GM12878 (cell line): ENCODE measurements at regions not wholly inside any gene's neighbourhood (a gene's known extent, or its start where the extent isn't known, plus 50 kb on each side); places are given as distances from the start of the nearest gene placed in this dataset.

Source experiments
- ATAC-seq: fragments of 200-7000 bp; cut with Tn5 transposase; 3 replicates; pipeline ENCODE4 v1.9.1; 2020; ENCODE audit warnings: mild to moderate bottlenecking, moderate library complexity
- BruUV-seq: library from RNA; stranded (reverse); fragments of 400-500 nt; replicated peaks from 2 replicates; lab custom pipeline; 2021; lab: Mats Ljungman, UMichigan
- CTCF ChIA-PET: fragments of 300-600 bp; sonication (Branson Sonifier 250); formaldehyde crosslinking; extraction: SDS; loops from one replicate; lab custom pipeline; 2021; ENCODE audit warnings: inconsistent platforms; lab: Yijun Ruan, JAX
- POLR2A ChIA-PET: fragments of 350-600 bp; formaldehyde crosslinking; extraction: SDS; loops from one replicate; lab custom pipeline; 2021; ENCODE audit warnings: inconsistent platforms; lab: Charles Lee
- RAD21 ChIA-PET: fragments of 300-600 bp; sonication (Branson Sonifier 250); formaldehyde crosslinking; loops from one replicate; lab custom pipeline; 2023; ENCODE audit warnings: antibody characterized with exemption; ENCODE audit not compliant: unreplicated experiment; lab: Charles Lee
- SMC1A ChIA-PET: fragments of 300-600 bp; sonication (Branson Sonifier 250); formaldehyde crosslinking; loops from one replicate; lab custom pipeline; 2023; ENCODE audit not compliant: unreplicated experiment, uncharacterized antibody; lab: Charles Lee
- DNase-seq: peaks from one replicate; pipeline ENCODE4 v3.0.0-alpha.2; 2011; ENCODE audit warnings: low read depth, low spot score
- FAIRE-seq: peaks from 3 replicates; lab custom pipeline; 2011; peaks lifted over from hg19 to GRCh38; lab: Jason Lieb, UNC
- H2AFZ ChIP-seq: 2 replicates; pipeline ENCODE4 v1.6.0; 2011; ENCODE audit warnings: low read depth, low read length, control low read depth; ENCODE audit not compliant: control insufficient read depth
- H3K27ac ChIP-seq: 2 replicates; pipeline ENCODE4 v1.5.1; 2011; ENCODE audit warnings: control low read depth; ENCODE audit not compliant: control insufficient read depth, insufficient read depth
- H3K27me3 ChIP-seq, 2 experiments: replicated peaks in 1 of 2; 2 replicates each; pipeline versions ENCODE4 v1.6.0 to v1.6.1; 2011; ENCODE audit warnings: low read length in 1 of 2; ENCODE audit not compliant: control insufficient read depth in 2 of 2, insufficient read depth in 2 of 2
- H3K36me3 ChIP-seq, 2 experiments: 2 replicates each; pipeline ENCODE4 v1.5.1; 2011; ENCODE audit warnings: low read length in 1 of 2; ENCODE audit not compliant: control insufficient read depth in 2 of 2, insufficient read depth in 2 of 2
- H3K4me1 ChIP-seq: 2 replicates; pipeline ENCODE4 v1.6.1; 2011; ENCODE audit warnings: mild to moderate bottlenecking, low read length, moderate library complexity, mixed read lengths; ENCODE audit not compliant: control insufficient read depth, insufficient read depth
- H3K4me2 ChIP-seq: 2 replicates; pipeline ENCODE4 v1.6.0; 2011; ENCODE audit warnings: control low read depth; ENCODE audit not compliant: control insufficient read depth, insufficient read depth
- H3K4me3 ChIP-seq: fragments of 200-600 bp; sonication (generic); 2 replicates; pipeline ENCODE4 v1.5.1; 2016
- H3K79me2 ChIP-seq: 2 replicates; pipeline ENCODE4 v1.6.0; 2011; ENCODE audit warnings: low read length; ENCODE audit not compliant: control insufficient read depth, insufficient read depth
- H3K9ac ChIP-seq: 2 replicates; pipeline ENCODE4 v1.8.0; 2011; ENCODE audit warnings: low read length, control low read depth, mixed read lengths; ENCODE audit not compliant: control insufficient read depth, insufficient read depth
- H3K9me3 ChIP-seq: replicated peaks from 3 replicates; pipeline ENCODE4 v1.5.1; 2011; ENCODE audit warnings: mild to moderate bottlenecking, low read length; ENCODE audit not compliant: control insufficient read depth, insufficient read depth
- H4K20me1 ChIP-seq: 2 replicates; pipeline ENCODE4 v1.6.0; 2011; ENCODE audit not compliant: control insufficient read depth, insufficient read depth
- ATF7 ChIP-seq: fragments of 450-650 bp; IDR thresholded peaks from 2 replicates; pipeline ENCODE4 v1.6.1; 2016; ENCODE audit warnings: low read depth, mild to moderate bottlenecking
- WGBS: methylation state at CpG from one replicate; pipeline ENCODE4 v1.1.6; 2016; ENCODE audit warnings: low lambda C conversion rate; ENCODE audit not compliant: insufficient replicate concordance, insufficient coverage; ENCODE audit errors: missing lambda C conversion rate; 5-methylcytosine and 5-hydroxymethylcytosine counted together
- in situ Hi-C: fragments of 300-500 bp; cut with MboI; formaldehyde crosslinking; loops from 9 replicates; pipeline ENCODE4 v1.14.3; 2018; ENCODE audit warnings: mixed read lengths
- intact Hi-C: fragments of 100-400 bp; cut with micrococcal nuclease; formaldehyde crosslinking; loops from one replicate; pipeline ENCODE4 v1.14.2; 2022; ENCODE audit not compliant: unreplicated experiment
- TF ChIP-seq, protein P1 (sequence below): fragments of 450-650 bp; IDR thresholded peaks from 2 replicates; pipeline ENCODE4 v1.6.1; 2017; ENCODE audit warnings: antibody characterized with exemption, mild to moderate bottlenecking, moderate library complexity
- TF ChIP-seq, protein P2 (sequence below): fragments of 450-650 bp; IDR thresholded peaks from 2 replicates; pipeline ENCODE4 v1.6.1; 2017; ENCODE audit warnings: mild to moderate bottlenecking, moderate library complexity
- TF ChIP-seq, protein P3 (sequence below): IDR thresholded peaks from 2 replicates; pipeline ENCODE4 v1.6.1; 2012; ENCODE audit warnings: low read length, inconsistent platforms

DNA sequence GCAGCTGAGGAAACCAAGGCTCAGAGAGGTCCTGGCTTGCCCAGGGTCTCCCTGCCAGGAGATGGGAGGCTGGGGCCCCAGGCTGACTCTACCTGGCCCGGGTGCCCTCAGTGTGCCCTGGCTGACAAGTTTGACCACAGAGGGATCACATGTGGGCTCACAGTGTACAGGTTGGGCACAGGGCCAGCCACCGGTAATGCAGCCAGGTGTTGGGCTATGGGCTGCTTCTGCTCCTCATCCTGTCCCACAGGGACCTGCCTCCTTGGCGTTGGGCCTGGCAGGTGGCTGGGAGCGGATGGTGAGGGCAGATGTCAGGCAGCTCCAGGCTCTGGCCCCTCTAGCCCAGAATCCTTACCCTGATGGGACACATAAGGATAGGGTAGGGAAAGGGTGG, 250.5 kb downstream of the LOXHD1 start (continued):
- TF ChIP-seq, protein P1, sequence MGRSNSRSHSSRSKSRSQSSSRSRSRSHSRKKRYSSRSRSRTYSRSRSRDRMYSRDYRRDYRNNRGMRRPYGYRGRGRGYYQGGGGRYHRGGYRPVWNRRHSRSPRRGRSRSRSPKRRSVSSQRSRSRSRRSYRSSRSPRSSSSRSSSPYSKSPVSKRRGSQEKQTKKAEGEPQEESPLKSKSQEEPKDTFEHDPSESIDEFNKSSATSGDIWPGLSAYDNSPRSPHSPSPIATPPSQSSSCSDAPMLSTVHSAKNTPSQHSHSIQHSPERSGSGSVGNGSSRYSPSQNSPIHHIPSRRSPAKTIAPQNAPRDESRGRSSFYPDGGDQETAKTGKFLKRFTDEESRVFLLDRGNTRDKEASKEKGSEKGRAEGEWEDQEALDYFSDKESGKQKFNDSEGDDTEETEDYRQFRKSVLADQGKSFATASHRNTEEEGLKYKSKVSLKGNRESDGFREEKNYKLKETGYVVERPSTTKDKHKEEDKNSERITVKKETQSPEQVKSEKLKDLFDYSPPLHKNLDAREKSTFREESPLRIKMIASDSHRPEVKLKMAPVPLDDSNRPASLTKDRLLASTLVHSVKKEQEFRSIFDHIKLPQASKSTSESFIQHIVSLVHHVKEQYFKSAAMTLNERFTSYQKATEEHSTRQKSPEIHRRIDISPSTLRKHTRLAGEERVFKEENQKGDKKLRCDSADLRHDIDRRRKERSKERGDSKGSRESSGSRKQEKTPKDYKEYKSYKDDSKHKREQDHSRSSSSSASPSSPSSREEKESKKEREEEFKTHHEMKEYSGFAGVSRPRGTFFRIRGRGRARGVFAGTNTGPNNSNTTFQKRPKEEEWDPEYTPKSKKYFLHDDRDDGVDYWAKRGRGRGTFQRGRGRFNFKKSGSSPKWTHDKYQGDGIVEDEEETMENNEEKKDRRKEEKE = no peak
- TF ChIP-seq, all 136 proteins: peak for 0

DNA sequence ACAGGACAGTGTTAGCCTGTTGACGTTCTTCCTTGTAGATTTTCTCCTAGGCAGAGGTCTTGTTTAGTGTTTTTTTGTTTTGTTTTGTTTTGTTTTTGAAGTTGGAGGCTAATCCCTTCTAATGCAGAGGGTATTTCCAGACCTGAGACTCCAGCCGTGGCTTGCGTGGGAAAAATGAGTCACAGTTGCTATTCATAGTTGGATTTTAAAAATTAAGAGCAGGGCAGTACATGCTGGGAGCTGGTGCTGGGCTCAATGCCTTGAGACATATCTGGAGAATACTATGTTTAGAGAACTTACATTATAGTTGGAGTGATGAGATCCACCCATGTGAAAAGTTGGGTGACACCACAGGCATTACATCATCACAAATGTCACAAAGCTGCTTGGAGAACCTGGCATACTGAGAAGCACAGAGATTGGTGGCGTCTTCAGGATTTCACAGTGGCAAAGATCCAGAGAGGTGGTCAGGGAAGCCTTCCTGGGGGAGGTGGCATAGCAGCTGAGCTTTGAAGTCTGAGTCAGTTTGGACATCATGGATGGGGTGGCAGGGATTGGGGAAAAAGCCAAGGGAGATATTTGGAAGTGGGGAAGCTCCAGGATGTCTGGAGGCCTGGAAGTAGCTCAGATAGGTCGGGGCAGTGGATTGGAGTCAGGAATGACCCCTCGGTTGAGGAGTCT, 249.4 kb downstream of the LOXHD1 start:
- ChIA-PET POLR2A (no interaction called here), RAD21 (no interaction called here), SMC1A (no interaction called here), CTCF (no interaction called here)
- H4K20me1 ChIP-seq = no peaks in the 10 kb centered on the region
- BruUV-seq = no TSS peak
- 22% methylated on average over 6 of the region's 6 CpGs for WGBS
- no peak overlapping the region for H3K27ac ChIP-seq
- peaks cover 5% of the 10 kb centered on the region for H3K4me1 ChIP-seq
- DNase-seq (no peak), FAIRE-seq (no peak), ATAC-seq (no peak; the same call in 2 of the 3 replicates)
- no peak overlapping the region for H2AFZ ChIP-seq
- H3K27me3 ChIP-seq = no peaks in the 10 kb centered on the region
- no peaks in the 10 kb centered on the region for H3K36me3 ChIP-seq
- intact Hi-C loops = no loop called here
- H3K4me3 ChIP-seq = no peak overlapping the region
- TF ChIP-seq, protein P2, sequence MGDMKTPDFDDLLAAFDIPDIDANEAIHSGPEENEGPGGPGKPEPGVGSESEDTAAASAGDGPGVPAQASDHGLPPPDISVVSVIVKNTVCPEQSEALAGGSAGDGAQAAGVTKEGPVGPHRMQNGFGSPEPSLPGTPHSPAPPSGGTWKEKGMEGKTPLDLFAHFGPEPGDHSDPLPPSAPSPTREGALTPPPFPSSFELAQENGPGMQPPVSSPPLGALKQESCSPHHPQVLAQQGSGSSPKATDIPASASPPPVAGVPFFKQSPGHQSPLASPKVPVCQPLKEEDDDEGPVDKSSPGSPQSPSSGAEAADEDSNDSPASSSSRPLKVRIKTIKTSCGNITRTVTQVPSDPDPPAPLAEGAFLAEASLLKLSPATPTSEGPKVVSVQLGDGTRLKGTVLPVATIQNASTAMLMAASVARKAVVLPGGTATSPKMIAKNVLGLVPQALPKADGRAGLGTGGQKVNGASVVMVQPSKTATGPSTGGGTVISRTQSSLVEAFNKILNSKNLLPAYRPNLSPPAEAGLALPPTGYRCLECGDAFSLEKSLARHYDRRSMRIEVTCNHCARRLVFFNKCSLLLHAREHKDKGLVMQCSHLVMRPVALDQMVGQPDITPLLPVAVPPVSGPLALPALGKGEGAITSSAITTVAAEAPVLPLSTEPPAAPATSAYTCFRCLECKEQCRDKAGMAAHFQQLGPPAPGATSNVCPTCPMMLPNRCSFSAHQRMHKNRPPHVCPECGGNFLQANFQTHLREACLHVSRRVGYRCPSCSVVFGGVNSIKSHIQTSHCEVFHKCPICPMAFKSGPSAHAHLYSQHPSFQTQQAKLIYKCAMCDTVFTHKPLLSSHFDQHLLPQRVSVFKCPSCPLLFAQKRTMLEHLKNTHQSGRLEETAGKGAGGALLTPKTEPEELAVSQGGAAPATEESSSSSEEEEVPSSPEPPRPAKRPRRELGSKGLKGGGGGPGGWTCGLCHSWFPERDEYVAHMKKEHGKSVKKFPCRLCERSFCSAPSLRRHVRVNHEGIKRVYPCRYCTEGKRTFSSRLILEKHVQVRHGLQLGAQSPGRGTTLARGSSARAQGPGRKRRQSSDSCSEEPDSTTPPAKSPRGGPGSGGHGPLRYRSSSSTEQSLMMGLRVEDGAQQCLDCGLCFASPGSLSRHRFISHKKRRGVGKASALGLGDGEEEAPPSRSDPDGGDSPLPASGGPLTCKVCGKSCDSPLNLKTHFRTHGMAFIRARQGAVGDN = no peak
- TF ChIP-seq ATF7 = peak; percentile 28; the same call in 1 of the 2 replicates
- TF ChIP-seq, protein P3, sequence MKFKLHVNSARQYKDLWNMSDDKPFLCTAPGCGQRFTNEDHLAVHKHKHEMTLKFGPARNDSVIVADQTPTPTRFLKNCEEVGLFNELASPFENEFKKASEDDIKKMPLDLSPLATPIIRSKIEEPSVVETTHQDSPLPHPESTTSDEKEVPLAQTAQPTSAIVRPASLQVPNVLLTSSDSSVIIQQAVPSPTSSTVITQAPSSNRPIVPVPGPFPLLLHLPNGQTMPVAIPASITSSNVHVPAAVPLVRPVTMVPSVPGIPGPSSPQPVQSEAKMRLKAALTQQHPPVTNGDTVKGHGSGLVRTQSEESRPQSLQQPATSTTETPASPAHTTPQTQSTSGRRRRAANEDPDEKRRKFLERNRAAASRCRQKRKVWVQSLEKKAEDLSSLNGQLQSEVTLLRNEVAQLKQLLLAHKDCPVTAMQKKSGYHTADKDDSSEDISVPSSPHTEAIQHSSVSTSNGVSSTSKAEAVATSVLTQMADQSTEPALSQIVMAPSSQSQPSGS = peak; percentile 34; the same call in 1 of the 2 replicates
- in situ Hi-C loops = no loop called here
- H3K79me2 ChIP-seq = no peaks in the 10 kb centered on the region
- no peaks in the 10 kb centered on the region for H3K9me3 ChIP-seq
- H3K9ac ChIP-seq = no peak overlapping the region
- H3K4me2 ChIP-seq = no peak overlapping the region
